ENCODE measurements at regions not wholly inside any gene's neighbourhood (a gene's known extent, or its start where the extent isn't known, plus 50 kb on each side); places are given as distances from the start of the nearest gene placed in this dataset.

- TF ChIP-seq EZH2 (IDR thresholded peaks at IDR 0.05; ENCODE audit: borderline replicate concordance, low read depth, low read length, poor library complexity, severe bottlenecking) (no peak), CTCF (conservative IDR thresholded peaks at IDR 0.05; ENCODE audit: low read depth, low read length) (no peak)
Observed at GRCh38 chr19:27765397-27765796, 1447.6 kb downstream of the UQCRFS1 start.
